Activated naive CD8-positive, alpha-beta T cell (primary cell): ENCODE measurements at regions not wholly inside any gene's neighbourhood (a gene's known extent, or its start where the extent isn't known, plus 50 kb on each side); places are given as distances from the start of the nearest gene placed in this dataset.

Experiments used
- H3K27ac Mint-ChIP-seq: one replicate; pipeline ENCODE4 v1.8.0; 2021; ENCODE audit warnings: mixed read lengths
- H3K27me3 Mint-ChIP-seq: one replicate; pipeline ENCODE4 v1.8.0; 2021; ENCODE audit warnings: mixed read lengths
- H3K36me3 Mint-ChIP-seq: one replicate; pipeline ENCODE4 v1.8.0; 2021; ENCODE audit warnings: mixed read lengths
- H3K4me1 Mint-ChIP-seq: one replicate; pipeline ENCODE4 v1.8.0; 2021; ENCODE audit warnings: low read depth, mixed read lengths
- H3K4me3 Mint-ChIP-seq: one replicate; pipeline ENCODE4 v1.8.0; 2021; ENCODE audit warnings: mild to moderate bottlenecking, mixed read lengths
- H3K9me3 Mint-ChIP-seq: one replicate; pipeline ENCODE4 v1.8.0; 2021; ENCODE audit warnings: low read depth, mixed read lengths

- peak overlapping the region; percentile 50 for H3K27ac Mint-ChIP-seq
- peaks cover 3% of the 10 kb centered on the region for H3K36me3 Mint-ChIP-seq
- H3K9me3 Mint-ChIP-seq: no peaks in the 10 kb centered on the region
- no peaks in the 10 kb centered on the region for H3K27me3 Mint-ChIP-seq
- peaks cover 58% of the 10 kb centered on the region for H3K4me1 Mint-ChIP-seq
- peak overlapping the region; percentile 46 for H3K4me3 Mint-ChIP-seq
Measured at GRCh38 chr13:40433577-40433976, 232.9 kb downstream of the FOXO1 start.

GRCh38 chr13:40434516-40435397 is 231.7 kb downstream of the FOXO1 start:
- Mint-ChIP-seq H3K4me3 (peak overlapping the region; percentile 36), H3K9me3 (no peaks in the 10 kb centered on the region), H3K27ac (peak overlapping the region; percentile 41), H3K4me1 (peaks cover 70% of the 10 kb centered on the region), H3K36me3 (peaks cover 3% of the 10 kb centered on the region), H3K27me3 (no peaks in the 10 kb centered on the region)

- peak overlapping the region; percentile 67 for H3K4me3 Mint-ChIP-seq
- peaks cover 3% of the 10 kb centered on the region for H3K36me3 Mint-ChIP-seq
- H3K9me3 Mint-ChIP-seq: no peaks in the 10 kb centered on the region
- H3K4me1 Mint-ChIP-seq: peaks cover 48% of the 10 kb centered on the region
- H3K27me3 Mint-ChIP-seq: no peaks in the 10 kb centered on the region
- peak overlapping the region; percentile 77 for H3K27ac Mint-ChIP-seq
Measured at GRCh38 chr13:40438022-40438680, 228.3 kb downstream of the FOXO1 start.

- Mint-ChIP-seq H3K4me1 (peaks cover 37% of the 10 kb centered on the region), H3K4me3 (peak overlapping the region; percentile 72), H3K27ac (peak overlapping the region; percentile 77), H3K27me3 (no peaks in the 10 kb centered on the region), H3K9me3 (no peaks in the 10 kb centered on the region), H3K36me3 (peaks cover 3% of the 10 kb centered on the region)
Measured at GRCh38 chr13:40438999-40439797, 227.2 kb downstream of the FOXO1 start.

- Mint-ChIP-seq H3K36me3 (peaks cover 2% of the 10 kb centered on the region), H3K4me1 (peaks cover 32% of the 10 kb centered on the region), H3K4me3 (no peak overlapping the region), H3K27ac (no peak overlapping the region), H3K9me3 (no peaks in the 10 kb centered on the region), H3K27me3 (no peaks in the 10 kb centered on the region)
Measured at GRCh38 chr13:40439928-40440327, 226.5 kb downstream of the FOXO1 start.

GRCh38 chr13:40440990-40441820 is 225.2 kb downstream of the FOXO1 start:
- Mint-ChIP-seq H3K9me3 (no peaks in the 10 kb centered on the region), H3K27me3 (no peaks in the 10 kb centered on the region), H3K36me3 (no peaks in the 10 kb centered on the region), H3K4me3 (no peak overlapping the region), H3K27ac (no peak overlapping the region), H3K4me1 (peaks cover 27% of the 10 kb centered on the region)

- Mint-ChIP-seq H3K36me3 (no peaks in the 10 kb centered on the region), H3K27me3 (no peaks in the 10 kb centered on the region), H3K4me1 (peaks cover 29% of the 10 kb centered on the region), H3K9me3 (no peaks in the 10 kb centered on the region), H3K4me3 (no peak overlapping the region), H3K27ac (no peak overlapping the region)
Measured at GRCh38 chr13:40442231-40442630, 224.2 kb downstream of the FOXO1 start.

- H3K4me3 Mint-ChIP-seq: no peak overlapping the region
- H3K27ac Mint-ChIP-seq: no peak overlapping the region
- H3K27me3 Mint-ChIP-seq: no peaks in the 10 kb centered on the region
- H3K36me3 Mint-ChIP-seq: no peaks in the 10 kb centered on the region
- H3K9me3 Mint-ChIP-seq: no peaks in the 10 kb centered on the region
- H3K4me1 Mint-ChIP-seq: peaks cover 24% of the 10 kb centered on the region
Measured at GRCh38 chr13:40442826-40443225, 223.6 kb downstream of the FOXO1 start.

GRCh38 chr13:40444241-40444640 is 222.2 kb downstream of the FOXO1 start:
- Mint-ChIP-seq H3K36me3 (no peaks in the 10 kb centered on the region), H3K4me1 (peaks cover 16% of the 10 kb centered on the region), H3K9me3 (no peaks in the 10 kb centered on the region), H3K4me3 (no peak overlapping the region), H3K27me3 (no peaks in the 10 kb centered on the region), H3K27ac (no peak overlapping the region)

GRCh38 chr13:40445557-40445990 is 220.9 kb downstream of the FOXO1 start:
- Mint-ChIP-seq H3K4me1 (peaks cover 10% of the 10 kb centered on the region), H3K27ac (no peak overlapping the region), H3K27me3 (no peaks in the 10 kb centered on the region), H3K9me3 (peaks cover 3% of the 10 kb centered on the region), H3K36me3 (peaks cover 3% of the 10 kb centered on the region), H3K4me3 (no peak overlapping the region)

GRCh38 chr13:40446365-40446764 is 220.1 kb downstream of the FOXO1 start:
- Mint-ChIP-seq H3K27me3 (no peaks in the 10 kb centered on the region), H3K4me1 (peaks cover 10% of the 10 kb centered on the region), H3K27ac (no peak overlapping the region), H3K9me3 (peaks cover 3% of the 10 kb centered on the region), H3K4me3 (no peak overlapping the region), H3K36me3 (peaks cover 3% of the 10 kb centered on the region)

- Mint-ChIP-seq H3K36me3 (peaks cover 3% of the 10 kb centered on the region), H3K9me3 (peaks cover 3% of the 10 kb centered on the region), H3K27ac (no peak overlapping the region), H3K4me1 (peaks cover 12% of the 10 kb centered on the region), H3K4me3 (no peak overlapping the region), H3K27me3 (no peaks in the 10 kb centered on the region)
Measured at GRCh38 chr13:40447857-40448256, 218.6 kb downstream of the FOXO1 start.

- H3K9me3 Mint-ChIP-seq: peaks cover 3% of the 10 kb centered on the region
- peak overlapping the region; percentile 46 for H3K27ac Mint-ChIP-seq
- no peaks in the 10 kb centered on the region for H3K27me3 Mint-ChIP-seq
- no peak overlapping the region for H3K4me3 Mint-ChIP-seq
- peaks cover 13% of the 10 kb centered on the region for H3K4me1 Mint-ChIP-seq
- H3K36me3 Mint-ChIP-seq: peaks cover 3% of the 10 kb centered on the region
Measured at GRCh38 chr13:40452038-40452666, 214.3 kb downstream of the FOXO1 start.
